ENCODE measurements at regions not wholly inside any gene's neighbourhood (a gene's known extent, or its start where the extent isn't known, plus 50 kb on each side); places are given as distances from the start of the nearest gene placed in this dataset.

DNA sequence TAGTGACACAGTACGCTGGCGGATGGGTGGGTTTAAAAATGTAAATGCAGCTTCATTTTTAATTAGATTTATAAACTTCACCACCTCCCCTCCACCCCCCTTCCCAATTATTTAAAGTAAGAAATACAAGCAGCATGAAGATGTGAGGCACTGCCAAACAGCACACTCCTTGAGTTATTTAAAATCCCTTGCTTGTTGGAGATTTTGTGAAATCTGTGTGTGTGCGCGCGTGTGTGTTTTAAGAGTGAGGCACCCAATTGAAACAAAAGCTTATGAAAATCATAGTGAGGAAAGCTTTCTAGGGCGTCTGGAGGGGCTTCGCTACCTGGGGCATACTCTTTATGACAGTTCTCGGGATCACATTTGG is 219.6 kb upstream of the IRX3 start:
- H3K36me3 ChIP-seq (ENCODE audit: insufficient read depth, insufficient read length, low read length), result no peaks in the 10 kb centered on the region
- TF ChIP-seq YY1 (IDR thresholded peaks at IDR 0.05; ENCODE audit: insufficient read depth, insufficient read length), result no peak
- no peak for TF ChIP-seq SUZ12 (IDR thresholded peaks at IDR 0.05; ENCODE audit: extremely low read depth, insufficient read depth, insufficient read length)
- TF ChIP-seq ZNF274 (IDR thresholded peaks at IDR 0.05; ENCODE audit: low read depth, low read length), result no peak
- H3K4me1 ChIP-seq (ENCODE audit: insufficient read depth, insufficient read length), result peaks cover 4% of the 10 kb centered on the region
- H3K9me3 ChIP-seq (ENCODE audit: insufficient read depth, low read length), result no peaks in the 10 kb centered on the region
- H3K27me3 ChIP-seq (ENCODE audit: insufficient read depth, insufficient read length), result no peaks in the 10 kb centered on the region
- no peak for DNase-seq (ENCODE audit: low read depth, low spot score)
- H3K9ac ChIP-seq (ENCODE audit: insufficient read length, low read depth), result no peak overlapping the region
- H3K4me3 ChIP-seq (ENCODE audit: insufficient read length, low read depth), result no peak overlapping the region

DNA sequence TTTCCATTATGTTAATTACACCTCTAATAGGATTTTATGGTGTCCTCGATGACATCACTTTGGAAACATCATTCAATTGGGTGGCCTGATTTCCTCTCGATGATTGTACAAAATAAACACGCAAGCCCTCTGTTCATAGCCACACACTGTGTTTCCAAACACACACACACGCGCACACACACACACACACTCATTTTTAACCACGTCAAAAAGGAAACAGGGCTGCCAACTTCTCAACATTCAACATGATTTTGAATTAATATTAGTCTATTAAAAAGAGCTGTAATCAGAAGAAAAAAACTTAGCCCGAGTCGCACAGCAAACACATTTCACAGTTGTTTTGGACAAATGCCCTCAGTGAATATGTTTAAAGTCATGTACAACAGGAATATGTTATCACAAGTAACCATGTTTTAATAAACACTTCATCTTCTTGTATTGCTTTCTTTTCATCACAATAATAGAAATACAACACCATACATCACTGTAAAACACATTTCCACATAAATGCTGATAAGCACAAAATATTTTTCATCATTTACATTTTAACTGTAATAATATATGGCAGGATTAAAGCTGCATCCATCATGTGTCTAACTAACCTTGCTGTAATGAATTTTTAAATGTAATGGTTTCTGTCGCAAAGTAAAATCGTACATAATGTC is 219.1 kb upstream of the IRX3 start:
- Histone ChIP-seq H3K9me3 (ENCODE audit: insufficient read depth, low read length) (no peaks in the 10 kb centered on the region), H3K9ac (ENCODE audit: insufficient read length, low read depth) (no peak overlapping the region), H3K36me3 (ENCODE audit: insufficient read depth, insufficient read length, low read length) (no peaks in the 10 kb centered on the region), H3K27me3 (ENCODE audit: insufficient read depth, insufficient read length) (no peaks in the 10 kb centered on the region), H3K4me1 (ENCODE audit: insufficient read depth, insufficient read length) (peaks cover 4% of the 10 kb centered on the region), H3K4me3 (ENCODE audit: insufficient read length, low read depth) (no peak overlapping the region)
- no peak for DNase-seq (ENCODE audit: low read depth, low spot score)
- TF ChIP-seq SUZ12 (IDR thresholded peaks at IDR 0.05; ENCODE audit: extremely low read depth, insufficient read depth, insufficient read length) (no peak), YY1 (IDR thresholded peaks at IDR 0.05; ENCODE audit: insufficient read depth, insufficient read length) (no peak), ZNF274 (IDR thresholded peaks at IDR 0.05; ENCODE audit: low read depth, low read length) (no peak)

DNA sequence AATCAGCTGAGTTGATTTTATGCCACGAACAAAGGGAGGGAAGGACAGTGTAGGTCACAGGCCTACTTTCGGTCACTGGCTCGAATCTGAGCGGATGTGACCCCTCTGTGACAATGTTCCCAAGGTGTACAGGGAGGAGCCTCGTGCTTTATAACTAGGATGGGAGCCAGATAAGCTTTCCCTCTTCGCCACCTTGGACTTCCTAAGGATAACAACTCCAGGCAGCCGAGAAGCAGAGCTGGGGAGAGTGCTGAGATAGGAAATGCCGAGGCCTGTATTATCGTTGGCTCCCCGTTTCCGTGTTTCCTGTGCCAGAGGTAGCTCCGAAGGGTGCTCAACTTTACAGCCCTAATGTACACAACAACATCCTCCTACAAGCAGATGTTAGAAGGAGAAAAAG is 217.8 kb upstream of the IRX3 start:
- Histone ChIP-seq H3K36me3 (ENCODE audit: insufficient read depth, insufficient read length, low read length) (no peaks in the 10 kb centered on the region), H3K27me3 (ENCODE audit: insufficient read depth, insufficient read length) (no peaks in the 10 kb centered on the region), H3K9ac (ENCODE audit: insufficient read length, low read depth) (no peak overlapping the region), H3K4me1 (ENCODE audit: insufficient read depth, insufficient read length) (peaks cover 4% of the 10 kb centered on the region), H3K4me3 (ENCODE audit: insufficient read length, low read depth) (no peak overlapping the region), H3K9me3 (ENCODE audit: insufficient read depth, low read length) (no peaks in the 10 kb centered on the region)
- no peak for TF ChIP-seq SUZ12 (IDR thresholded peaks at IDR 0.05; ENCODE audit: extremely low read depth, insufficient read depth, insufficient read length)
- DNase-seq (ENCODE audit: low read depth, low spot score), result no peak

DNA sequence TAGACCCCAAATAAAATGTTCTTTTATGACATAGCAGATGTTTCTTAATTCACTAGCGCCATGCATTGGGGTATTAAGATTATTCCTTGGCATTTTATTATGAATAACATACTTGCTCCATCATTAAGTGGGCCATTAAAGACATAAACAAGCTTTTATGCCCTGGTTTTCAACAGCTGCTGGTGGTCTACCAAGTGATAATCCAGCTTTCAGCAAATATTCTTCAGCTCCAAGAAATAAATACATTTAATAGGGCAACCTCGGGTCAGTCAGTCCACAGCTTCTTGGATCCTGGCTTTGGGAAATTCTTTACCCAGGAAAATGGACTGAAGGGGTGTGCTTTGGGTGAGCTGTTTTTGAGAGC is 217.3 kb upstream of the IRX3 start:
- H3K9ac ChIP-seq (ENCODE audit: insufficient read length, low read depth), result no peak overlapping the region
- TF ChIP-seq YY1 (IDR thresholded peaks at IDR 0.05; ENCODE audit: insufficient read depth, insufficient read length), result no peak
- TF ChIP-seq ZNF274 (IDR thresholded peaks at IDR 0.05; ENCODE audit: low read depth, low read length), result no peak
- no peak for TF ChIP-seq SUZ12 (IDR thresholded peaks at IDR 0.05; ENCODE audit: extremely low read depth, insufficient read depth, insufficient read length)

DNA sequence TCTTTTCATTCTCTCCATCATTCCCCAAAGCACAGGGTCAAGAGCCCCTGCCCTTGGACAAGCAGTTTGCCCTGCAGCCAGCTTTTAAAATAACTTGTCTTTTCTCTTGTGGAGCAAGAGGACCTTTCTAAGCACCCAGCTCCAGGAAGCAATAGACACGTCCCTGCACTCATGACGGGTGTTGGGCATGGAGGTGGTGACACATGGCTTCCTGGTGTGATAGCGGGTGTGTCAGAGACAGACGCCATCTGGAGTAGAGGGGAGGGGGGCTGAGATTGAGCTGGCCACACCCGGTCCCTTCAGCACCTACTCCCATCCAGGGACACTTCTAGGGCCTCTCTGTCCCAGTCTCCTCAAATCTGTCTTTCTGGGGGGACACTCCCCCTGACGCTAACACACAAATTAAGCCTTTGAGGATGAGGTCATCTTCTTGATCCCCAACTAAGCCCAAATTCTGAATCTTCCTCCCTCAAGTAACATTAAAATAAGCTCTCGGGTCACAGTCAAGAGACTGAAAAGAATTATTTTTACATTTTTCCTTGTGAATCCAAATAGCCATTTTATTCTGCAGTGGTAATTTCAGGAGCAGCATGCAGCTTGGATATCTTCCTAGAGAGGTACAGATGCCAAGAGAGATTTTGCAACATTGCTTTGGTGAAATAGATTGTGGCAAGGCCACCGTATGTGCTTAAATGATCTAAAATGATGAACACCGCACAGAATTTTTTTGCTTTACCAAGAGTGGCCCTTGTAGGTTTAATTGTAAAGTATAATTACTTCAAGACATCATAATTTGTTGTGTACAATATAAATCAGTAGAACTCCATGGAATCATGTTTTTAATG is 216.6 kb upstream of the IRX3 start:
- no peak for DNase-seq (ENCODE audit: low read depth, low spot score)
- Histone ChIP-seq H3K4me3 (ENCODE audit: insufficient read length, low read depth) (no peak overlapping the region), H3K9me3 (ENCODE audit: insufficient read depth, low read length) (peaks cover 3% of the 10 kb centered on the region; the same call in 1 of the 2 replicates), H3K36me3 (ENCODE audit: insufficient read depth, insufficient read length, low read length) (no peaks in the 10 kb centered on the region), H3K4me1 (ENCODE audit: insufficient read depth, insufficient read length) (peaks cover 2% of the 10 kb centered on the region), H3K9ac (ENCODE audit: insufficient read length, low read depth) (no peak overlapping the region), H3K27me3 (ENCODE audit: insufficient read depth, insufficient read length) (no peaks in the 10 kb centered on the region)
- TF ChIP-seq YY1 (IDR thresholded peaks at IDR 0.05; ENCODE audit: insufficient read depth, insufficient read length) (no peak), SUZ12 (IDR thresholded peaks at IDR 0.05; ENCODE audit: extremely low read depth, insufficient read depth, insufficient read length) (no peak), ZNF274 (IDR thresholded peaks at IDR 0.05; ENCODE audit: low read depth, low read length) (no peak)

More for the DNA sequence above, 217.3 kb upstream of the IRX3 start:
- Histone ChIP-seq H3K36me3 (ENCODE audit: insufficient read depth, insufficient read length, low read length) (no peaks in the 10 kb centered on the region), H3K4me1 (ENCODE audit: insufficient read depth, insufficient read length) (peaks cover 4% of the 10 kb centered on the region), H3K27me3 (ENCODE audit: insufficient read depth, insufficient read length) (no peaks in the 10 kb centered on the region), H3K9me3 (ENCODE audit: insufficient read depth, low read length) (no peaks in the 10 kb centered on the region), H3K4me3 (ENCODE audit: insufficient read length, low read depth) (no peak overlapping the region)
- no peak for DNase-seq (ENCODE audit: low read depth, low spot score)

DNA sequence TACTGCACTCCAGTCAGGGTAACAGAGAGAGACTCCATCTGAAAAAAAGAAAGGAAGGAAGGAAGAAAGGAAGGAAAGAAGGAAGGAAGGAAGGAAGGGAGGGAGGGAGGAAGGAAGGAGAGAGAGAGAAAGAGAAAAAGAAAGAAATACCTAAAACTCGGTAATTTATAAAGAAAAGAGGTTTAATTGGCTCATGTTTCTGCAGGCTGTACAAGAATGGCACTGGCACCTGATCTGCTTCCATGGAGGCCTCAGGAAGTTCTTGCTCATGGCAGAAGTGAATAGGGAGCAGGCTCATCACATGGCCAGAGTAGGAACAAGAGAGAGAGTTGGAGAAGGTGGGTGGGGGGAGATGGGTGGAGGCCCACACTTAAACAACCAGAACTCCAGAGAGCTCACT is 215.2 kb upstream of the IRX3 start:
- DNase-seq (ENCODE audit: low read depth, low spot score), result no peak
- TF ChIP-seq SUZ12 (IDR thresholded peaks at IDR 0.05; ENCODE audit: extremely low read depth, insufficient read depth, insufficient read length), result no peak
- TF ChIP-seq YY1 (IDR thresholded peaks at IDR 0.05; ENCODE audit: insufficient read depth, insufficient read length), result no peak
- TF ChIP-seq ZNF274 (IDR thresholded peaks at IDR 0.05; ENCODE audit: low read depth, low read length), result no peak

DNA sequence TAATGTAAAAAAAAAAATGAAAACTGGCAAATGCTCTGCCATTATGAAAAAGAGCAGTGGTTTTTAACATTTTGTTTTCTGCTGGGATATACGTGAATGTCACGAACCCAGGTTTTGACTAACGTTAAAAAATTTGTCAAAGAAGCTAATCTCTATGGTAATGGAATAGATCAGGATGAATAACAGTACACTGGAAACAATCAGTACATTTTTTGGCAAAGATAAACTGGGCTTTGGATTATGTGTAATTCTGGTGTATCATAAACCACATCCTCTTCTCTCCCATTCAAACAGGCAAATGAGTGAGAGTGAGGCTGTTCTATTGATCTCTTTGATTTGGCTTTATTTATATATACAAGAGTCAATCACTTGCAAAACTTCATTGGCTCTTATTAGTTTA is 207.0 kb upstream of the IRX3 start:
- Histone ChIP-seq H3K4me3 (ENCODE audit: insufficient read length, low read depth) (no peak overlapping the region), H3K36me3 (ENCODE audit: insufficient read depth, insufficient read length, low read length) (no peaks in the 10 kb centered on the region), H3K27me3 (ENCODE audit: insufficient read depth, insufficient read length) (no peaks in the 10 kb centered on the region), H3K9me3 (ENCODE audit: insufficient read depth, low read length) (peaks cover 16% of the 10 kb centered on the region), H3K4me1 (ENCODE audit: insufficient read depth, insufficient read length) (no peaks in the 10 kb centered on the region), H3K9ac (ENCODE audit: insufficient read length, low read depth) (no peak overlapping the region)
- TF ChIP-seq YY1 (IDR thresholded peaks at IDR 0.05; ENCODE audit: insufficient read depth, insufficient read length), result no peak
- no peak for TF ChIP-seq SUZ12 (IDR thresholded peaks at IDR 0.05; ENCODE audit: extremely low read depth, insufficient read depth, insufficient read length)
- no peak for TF ChIP-seq ZNF274 (IDR thresholded peaks at IDR 0.05; ENCODE audit: low read depth, low read length)
- DNase-seq (ENCODE audit: low read depth, low spot score), result no peak

More for the DNA sequence above, 215.2 kb upstream of the IRX3 start:
- Histone ChIP-seq H3K9me3 (ENCODE audit: insufficient read depth, low read length) (peaks cover 16% of the 10 kb centered on the region), H3K4me3 (ENCODE audit: insufficient read length, low read depth) (no peak overlapping the region), H3K4me1 (ENCODE audit: insufficient read depth, insufficient read length) (no peaks in the 10 kb centered on the region), H3K9ac (ENCODE audit: insufficient read length, low read depth) (no peak overlapping the region), H3K36me3 (ENCODE audit: insufficient read depth, insufficient read length, low read length) (no peaks in the 10 kb centered on the region), H3K27me3 (ENCODE audit: insufficient read depth, insufficient read length) (no peaks in the 10 kb centered on the region)

Data from NT2/D1 (cell line).